Glomerular endothelial cell (primary cell): ENCODE measurements at regions not wholly inside any gene's neighbourhood (a gene's known extent, or its start where the extent isn't known, plus 50 kb on each side); places are given as distances from the start of the nearest gene placed in this dataset.
A peak's percentile ranks its signal among the peaks of the same experiment; 100 is the strongest.
"Not testable (repeated sequence)": the region's sequence is repeated elsewhere in the genome, so short reads cannot be mapped to it uniquely, and the experiment has no call there.

Experiments
- DNase-seq: peaks from one replicate; pipeline ENCODE4 v3.0.0-alpha.2; 2011; ENCODE audit warnings: low read depth, low spot score; ENCODE audit errors: extremely low read depth

- no peak for DNase-seq
Measured at GRCh38 chr6:12474167-12475140, 184.3 kb downstream of the EDN1 start.

GRCh38 chr6:12476484-12476883, 186.3 kb downstream of the EDN1 start:
- DNase-seq: no peak

GRCh38 chr6:12477616-12478015, 187.5 kb downstream of the EDN1 start:
- no peak for DNase-seq

GRCh38 chr6:12478921-12479320, 188.8 kb downstream of the EDN1 start:
- DNase-seq: no peak

GRCh38 chr6:12479451-12479850, 189.3 kb downstream of the EDN1 start:
- no peak for DNase-seq

- no peak for DNase-seq
Measured at GRCh38 chr6:12479881-12480280, 189.7 kb downstream of the EDN1 start.

- no peak for DNase-seq
Measured at GRCh38 chr6:12480379-12480778, 190.2 kb downstream of the EDN1 start.

GRCh38 chr6:12481292-12481691, 191.1 kb downstream of the EDN1 start:
- no peak for DNase-seq

GRCh38 chr6:12481850-12482249, 191.7 kb downstream of the EDN1 start:
- no peak for DNase-seq

- no peak for DNase-seq
Measured at GRCh38 chr6:12482386-12483375, 192.5 kb downstream of the EDN1 start.

- peak; percentile 72 for DNase-seq
Measured at GRCh38 chr6:12483712-12484111, 193.6 kb downstream of the EDN1 start.

GRCh38 chr6:12484519-12484918, 194.4 kb downstream of the EDN1 start:
- DNase-seq: no peak

- DNase-seq: no peak
Measured at GRCh38 chr6:12485226-12485764, 195.1 kb downstream of the EDN1 start.

GRCh38 chr6:12485837-12486236, 195.7 kb downstream of the EDN1 start:
- DNase-seq: no peak

- DNase-seq: no peak
Measured at GRCh38 chr6:12490351-12490903, 200.3 kb downstream of the EDN1 start.

- peak; percentile 88 for DNase-seq
Measured at GRCh38 chr6:12490904-12491571, 200.9 kb downstream of the EDN1 start.

- DNase-seq: not testable (repeated sequence)
Measured at GRCh38 chr6:12492929-12493328, 202.8 kb downstream of the EDN1 start.

- DNase-seq: no peak
Measured at GRCh38 chr6:12493446-12493845, 203.3 kb downstream of the EDN1 start.

GRCh38 chr6:12494161-12494560, 204.0 kb downstream of the EDN1 start:
- no peak for DNase-seq

- no peak for DNase-seq
Measured at GRCh38 chr6:12501990-12502389, 211.8 kb downstream of the EDN1 start.
